BJ (cell line): ENCODE measurements at regions not wholly inside any gene's neighbourhood (a gene's known extent, or its start where the extent isn't known, plus 50 kb on each side); places are given as distances from the start of the nearest gene placed in this dataset.

Experiments
- CTCF ChIA-PET: fragments of 350-600 bp; formaldehyde crosslinking; extraction: SDS; loops from one replicate; lab custom pipeline; 2021; ENCODE audit warnings: antibody characterized with exemption, inconsistent platforms; lab: Yijun Ruan, JAX
- POLR2A ChIA-PET: fragments of 300-600 bp; sonication (Branson Sonifier 250); formaldehyde crosslinking; extraction: SDS; loops from one replicate; lab custom pipeline; 2021; ENCODE audit warnings: antibody characterized with exemption; lab: Charles Lee
- DNase-seq: peaks from one replicate; pipeline ENCODE4 v3.0.0-alpha.2; 2011; ENCODE audit warnings: low read depth
- H3K27me3 ChIP-seq: 2 replicates; pipeline ENCODE4 v1.6.0; 2011; ENCODE audit warnings: low read length; ENCODE audit not compliant: control insufficient read depth, insufficient read depth
- H3K36me3 ChIP-seq: 2 replicates; pipeline ENCODE4 v1.5.1; 2011; ENCODE audit warnings: low read length; ENCODE audit not compliant: control insufficient read depth, insufficient read depth
- H3K4me3 ChIP-seq: 2 replicates; pipeline ENCODE4 v1.5.1; 2011; ENCODE audit warnings: low read depth, mild to moderate bottlenecking, control low read depth, low read length
- TF ChIP-seq, protein P1 (sequence below): IDR thresholded peaks from 2 replicates; pipeline ENCODE4 v1.5.1; 2011; ENCODE audit warnings: low read depth, mild to moderate bottlenecking, control low read depth, inconsistent platforms, low read length, moderate library complexity; ENCODE audit not compliant: insufficient read depth

DNA sequence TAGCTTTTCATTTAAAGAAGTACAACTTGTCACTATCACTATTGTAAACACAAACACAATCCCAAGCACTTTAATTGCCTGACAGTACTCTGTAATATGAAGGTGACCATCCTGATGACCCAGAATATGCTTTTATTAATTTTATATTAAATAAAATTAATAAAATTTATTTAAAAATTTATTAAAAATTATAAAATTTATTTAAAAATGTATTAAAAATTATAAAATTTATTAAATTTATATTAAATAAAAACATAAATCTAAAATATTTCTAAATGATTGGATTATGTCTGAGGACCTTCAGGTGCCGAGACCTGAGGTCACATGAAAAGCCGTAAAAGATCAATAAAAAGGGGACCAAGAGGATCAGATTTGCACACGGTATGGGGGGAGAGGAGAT lies 229.8 kb upstream of the KIRREL3 start:
- ChIA-PET CTCF (no interaction called here), POLR2A (no interaction called here)
- Histone ChIP-seq H3K4me3 (no peak overlapping the region), H3K27me3 (no peaks in the 10 kb centered on the region; the same call in 1 of the 2 replicates), H3K36me3 (no peaks in the 10 kb centered on the region)
- no peak for DNase-seq
- TF ChIP-seq, protein P1, sequence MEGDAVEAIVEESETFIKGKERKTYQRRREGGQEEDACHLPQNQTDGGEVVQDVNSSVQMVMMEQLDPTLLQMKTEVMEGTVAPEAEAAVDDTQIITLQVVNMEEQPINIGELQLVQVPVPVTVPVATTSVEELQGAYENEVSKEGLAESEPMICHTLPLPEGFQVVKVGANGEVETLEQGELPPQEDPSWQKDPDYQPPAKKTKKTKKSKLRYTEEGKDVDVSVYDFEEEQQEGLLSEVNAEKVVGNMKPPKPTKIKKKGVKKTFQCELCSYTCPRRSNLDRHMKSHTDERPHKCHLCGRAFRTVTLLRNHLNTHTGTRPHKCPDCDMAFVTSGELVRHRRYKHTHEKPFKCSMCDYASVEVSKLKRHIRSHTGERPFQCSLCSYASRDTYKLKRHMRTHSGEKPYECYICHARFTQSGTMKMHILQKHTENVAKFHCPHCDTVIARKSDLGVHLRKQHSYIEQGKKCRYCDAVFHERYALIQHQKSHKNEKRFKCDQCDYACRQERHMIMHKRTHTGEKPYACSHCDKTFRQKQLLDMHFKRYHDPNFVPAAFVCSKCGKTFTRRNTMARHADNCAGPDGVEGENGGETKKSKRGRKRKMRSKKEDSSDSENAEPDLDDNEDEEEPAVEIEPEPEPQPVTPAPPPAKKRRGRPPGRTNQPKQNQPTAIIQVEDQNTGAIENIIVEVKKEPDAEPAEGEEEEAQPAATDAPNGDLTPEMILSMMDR, result no peak

DNA sequence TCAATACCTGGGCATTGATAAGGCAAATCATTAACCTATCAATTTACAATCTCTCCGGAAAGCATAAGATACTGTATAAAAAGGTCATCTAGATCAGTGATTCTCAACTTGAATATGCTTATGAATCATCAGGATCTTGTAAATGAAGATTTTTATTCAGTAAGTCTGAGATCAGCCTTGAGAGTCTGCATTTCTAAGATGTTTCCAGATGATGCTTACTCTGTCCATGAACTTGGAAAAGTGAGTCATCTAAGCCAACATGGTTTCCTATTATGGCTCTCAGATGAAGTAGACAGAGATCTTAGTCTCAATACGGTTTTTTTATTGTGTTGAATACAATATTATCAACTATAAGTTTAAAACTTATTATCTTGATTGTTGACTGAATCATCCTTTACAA lies 226.4 kb upstream of the KIRREL3 start:
- H3K4me3 ChIP-seq, result no peak overlapping the region
- H3K27me3 ChIP-seq, result 0 out of 2 replicates have a peak, but pooled peaks cover 1% of the 10 kb centered on the region
- ChIA-PET POLR2A (no interaction called here), CTCF (no interaction called here)
- no peak for DNase-seq
- H3K36me3 ChIP-seq, result no peaks in the 10 kb centered on the region
- TF ChIP-seq, protein P1, result no peak

DNA sequence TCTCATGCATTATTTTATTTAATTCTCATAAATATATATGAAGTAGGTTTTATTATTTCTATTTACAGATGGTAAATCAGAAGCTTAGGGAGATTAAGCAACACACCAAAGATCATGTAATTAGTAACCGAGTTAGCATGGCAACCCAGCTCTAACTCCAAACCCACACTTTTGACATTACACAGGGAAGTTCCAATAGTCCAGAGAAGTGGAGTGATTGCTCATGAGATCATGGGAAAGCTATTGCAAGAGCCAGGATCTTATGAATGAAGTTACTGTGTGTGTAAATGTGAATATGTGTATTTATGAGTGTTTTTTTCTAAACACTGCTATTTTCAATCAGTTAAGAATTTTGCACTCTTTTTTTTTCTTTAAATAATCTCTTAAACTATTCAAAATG lies 225.8 kb upstream of the KIRREL3 start:
- Histone ChIP-seq H3K27me3 (0 out of 2 replicates have a peak, but pooled peaks cover 1% of the 10 kb centered on the region), H3K4me3 (no peak overlapping the region), H3K36me3 (no peaks in the 10 kb centered on the region)
- DNase-seq, result no peak
- ChIA-PET CTCF (interaction anchor here (1.6 kb wide), 1 partner anchor 11 kb away, joined by 5 read pairs; no protein-coding TSS in a partner anchor), POLR2A (no interaction called here)
- TF ChIP-seq, protein P1, result no peak

DNA sequence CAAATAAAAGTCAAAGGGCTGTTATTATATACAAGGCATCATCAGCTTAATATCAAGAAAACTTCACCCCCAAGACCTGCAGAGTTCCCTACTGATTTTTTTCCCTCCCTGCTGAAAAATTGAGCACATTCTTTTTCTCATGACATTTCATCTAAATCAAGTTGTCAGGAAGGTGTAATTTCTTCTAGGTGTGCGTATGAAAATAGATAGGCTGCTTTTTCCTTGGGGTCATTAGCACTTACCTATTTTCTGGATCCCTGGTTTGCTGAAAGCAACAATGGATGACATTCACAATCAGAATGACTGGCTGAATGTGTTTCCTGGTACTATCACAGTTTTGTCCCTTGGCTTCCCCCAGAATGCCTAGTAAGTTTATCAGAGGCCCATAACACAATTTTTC lies 225.0 kb upstream of the KIRREL3 start:
- H3K4me3 ChIP-seq, result no peak overlapping the region
- TF ChIP-seq, protein P1, result no peak
- ChIA-PET POLR2A (no interaction called here), CTCF (interaction anchor here (1.6 kb wide), 1 partner anchor 10 kb away, joined by 5 read pairs; no protein-coding TSS in a partner anchor)
- H3K27me3 ChIP-seq, result 0 out of 2 replicates have a peak, but pooled peaks cover 1% of the 10 kb centered on the region
- DNase-seq, result no peak
- H3K36me3 ChIP-seq, result no peaks in the 10 kb centered on the region

DNA sequence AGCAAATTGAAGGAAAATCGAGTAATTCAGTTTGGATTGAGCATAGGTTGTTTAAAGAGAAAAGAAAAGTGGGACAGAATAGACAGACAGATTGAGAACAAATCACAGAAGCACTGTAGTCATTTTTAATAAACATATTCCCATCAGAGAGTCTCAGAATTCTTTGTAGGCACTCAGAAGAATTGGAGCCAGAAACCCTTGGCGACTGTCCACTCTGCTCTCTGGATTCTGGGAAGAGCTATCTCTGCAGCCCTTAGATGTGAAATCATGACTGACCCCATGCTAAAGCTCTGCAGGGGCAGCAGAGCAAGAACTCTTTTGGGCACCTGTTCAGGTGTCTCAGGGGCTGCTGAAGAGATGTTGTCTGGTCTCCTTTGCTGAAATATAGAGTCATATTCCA lies 223.7 kb upstream of the KIRREL3 start:
- 0 out of 2 replicates have a peak, but pooled peaks cover 1% of the 10 kb centered on the region for H3K27me3 ChIP-seq
- no peak for DNase-seq
- H3K36me3 ChIP-seq, result no peaks in the 10 kb centered on the region
- no peak overlapping the region for H3K4me3 ChIP-seq
- CTCF ChIA-PET, result no interaction called here
- TF ChIP-seq, protein P1, result no peak
- POLR2A ChIA-PET, result no interaction called here
